ENCODE measurements at regions not wholly inside any gene's neighbourhood (a gene's known extent, or its start where the extent isn't known, plus 50 kb on each side); places are given as distances from the start of the nearest gene placed in this dataset.

- TF ChIP-seq CTCF (IDR thresholded peaks at IDR 0.05; ENCODE audit: borderline replicate concordance, extremely low read depth, low read length, poor library complexity, severe bottlenecking) (no peak), EZH2 (IDR thresholded peaks at IDR 0.05; ENCODE audit: borderline replicate concordance, low read depth, low read length, severe bottlenecking) (no peak)
These were observed 571.8 kb upstream of the IMPG1 start for GRCh38 chr6:76644231-76644630.

Measured in DND-41 (cell line).